CD4-positive, alpha-beta T cell treated with Interleukin-10 for 1 hour (primary cell): ENCODE measurements at regions not wholly inside any gene's neighbourhood (a gene's known extent, or its start where the extent isn't known, plus 50 kb on each side); places are given as distances from the start of the nearest gene placed in this dataset.

ENCODE experiments used
- DNase-seq: peaks from one replicate; pipeline ENCODE4 v3.0.0-alpha.2; 2020

DNA sequence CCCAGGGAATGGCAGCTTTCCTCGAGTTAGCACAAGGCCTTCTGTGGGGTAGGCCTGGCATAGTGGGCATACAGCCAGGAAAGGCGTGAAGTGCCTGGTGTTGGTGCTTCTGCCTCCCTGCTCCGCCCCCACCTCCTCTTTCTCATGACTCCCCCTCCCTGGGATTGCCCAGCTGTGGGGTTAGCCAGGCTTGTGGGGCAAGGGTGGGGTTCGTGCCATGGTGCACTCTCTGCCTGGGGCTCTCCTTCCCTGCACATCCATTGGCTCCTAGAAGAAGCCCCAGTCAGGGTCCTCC is 236.8 kb upstream of the NCAM1 start:
- no peak for DNase-seq

- DNase-seq, result no peak
Measured at GRCh38 chr11:112725636-112726035, 235.6 kb upstream of the NCAM1 start.

- DNase-seq, result no peak
Measured at GRCh38 chr11:112727341-112727841, 233.8 kb upstream of the NCAM1 start.

DNA sequence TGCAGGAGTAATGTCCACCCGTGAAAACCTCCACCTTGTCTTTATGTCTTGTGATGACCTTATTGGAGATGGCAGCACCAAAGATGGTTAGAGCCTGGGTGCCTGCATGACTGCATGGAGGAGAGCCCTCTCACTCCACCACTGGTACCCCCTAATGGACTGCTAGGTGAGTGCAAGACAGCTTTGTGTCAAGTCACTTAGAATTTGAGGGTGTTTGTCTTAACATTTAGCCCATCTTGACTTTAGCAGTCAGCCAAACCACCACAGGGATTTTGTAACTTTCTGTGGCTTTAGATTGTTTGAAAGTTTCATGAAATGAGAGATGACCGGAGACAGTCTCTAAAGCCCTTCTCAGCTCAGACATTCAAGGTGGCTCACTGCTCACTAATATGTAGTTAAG is 232.9 kb upstream of the NCAM1 start:
- DNase-seq, result no peak

DNA sequence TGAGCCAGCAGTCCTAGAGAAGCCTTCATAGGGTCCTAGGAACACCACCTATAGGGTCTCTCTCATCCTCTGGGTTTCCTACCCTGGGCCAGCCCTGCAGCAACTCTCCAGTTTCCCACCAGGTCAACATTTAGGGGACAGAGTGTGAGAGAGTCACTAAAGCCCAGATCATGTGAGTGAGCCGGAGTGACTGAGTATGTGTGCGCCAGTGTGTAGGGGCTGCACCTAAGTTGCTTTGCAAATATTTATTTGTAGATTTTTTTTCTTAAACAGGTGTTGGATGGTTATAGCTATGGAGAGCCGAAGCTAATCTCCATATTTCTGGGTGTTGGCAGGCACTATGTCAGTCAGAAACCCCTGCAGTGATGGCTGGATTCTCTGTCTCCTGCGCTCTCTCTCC is 232.5 kb upstream of the NCAM1 start:
- DNase-seq, result no peak

DNA sequence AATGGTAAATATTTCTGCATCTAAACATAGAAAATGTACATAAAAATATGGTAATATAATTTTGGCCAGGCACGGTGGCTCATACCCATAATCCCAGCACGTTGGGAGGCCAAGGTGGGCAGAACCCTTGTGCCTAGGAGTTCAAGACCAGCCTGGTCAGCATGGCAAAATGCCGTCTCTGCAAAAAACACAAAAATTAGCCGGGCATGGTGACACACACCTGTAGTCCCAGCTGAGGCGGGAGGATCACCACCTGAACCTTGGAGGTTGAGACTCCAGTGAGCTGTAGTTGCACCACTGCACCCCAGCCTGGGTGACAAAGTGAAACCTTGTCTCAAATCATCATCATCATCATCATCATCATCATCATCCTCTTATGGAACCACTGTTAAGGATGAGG is 230.6 kb upstream of the NCAM1 start:
- DNase-seq, result no peak

DNA sequence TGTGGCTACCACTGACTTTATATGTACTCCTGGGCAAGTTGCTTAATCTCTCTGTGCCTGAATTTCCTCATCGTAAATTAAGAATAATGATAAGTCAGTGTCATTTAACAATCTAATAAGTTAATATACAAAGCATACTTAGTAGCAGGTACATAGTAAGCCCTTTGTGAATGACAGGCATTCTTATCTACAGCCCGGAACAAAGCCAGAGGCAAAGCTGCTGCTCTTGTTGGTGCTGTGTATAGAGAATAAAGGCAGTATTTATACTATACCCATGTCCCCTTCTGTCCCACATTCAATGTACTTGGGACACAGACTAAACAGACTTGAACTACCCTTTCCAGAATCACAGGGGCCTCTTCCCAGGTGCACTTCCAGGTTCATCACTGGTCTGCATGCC is 229.7 kb upstream of the NCAM1 start:
- DNase-seq, result no peak

GRCh38 chr11:112732031-112732430 is 229.2 kb upstream of the NCAM1 start:
- DNase-seq, result no peak

GRCh38 chr11:112734207-112734606 is 227.0 kb upstream of the NCAM1 start:
- DNase-seq, result no peak

DNA sequence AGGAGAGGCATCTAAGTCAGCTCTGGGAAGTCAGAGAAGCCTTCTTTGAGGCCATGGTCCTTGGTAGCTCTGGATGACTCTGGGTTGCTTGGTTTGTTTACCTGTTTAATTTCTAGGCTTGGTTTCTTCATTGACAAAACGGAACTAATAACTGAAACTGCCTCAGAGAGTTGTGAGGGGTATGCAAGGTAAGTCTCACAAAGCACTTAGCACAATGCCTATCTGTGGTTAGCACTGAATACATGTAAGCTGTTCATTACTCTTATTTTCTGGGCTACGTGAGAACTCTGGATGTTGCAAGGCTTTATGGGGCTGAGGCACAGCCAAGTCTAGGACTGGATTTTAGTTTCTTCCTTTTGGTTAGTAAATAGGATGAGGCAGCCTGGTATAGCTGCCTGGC is 225.8 kb upstream of the NCAM1 start:
- DNase-seq, result no peak

DNA sequence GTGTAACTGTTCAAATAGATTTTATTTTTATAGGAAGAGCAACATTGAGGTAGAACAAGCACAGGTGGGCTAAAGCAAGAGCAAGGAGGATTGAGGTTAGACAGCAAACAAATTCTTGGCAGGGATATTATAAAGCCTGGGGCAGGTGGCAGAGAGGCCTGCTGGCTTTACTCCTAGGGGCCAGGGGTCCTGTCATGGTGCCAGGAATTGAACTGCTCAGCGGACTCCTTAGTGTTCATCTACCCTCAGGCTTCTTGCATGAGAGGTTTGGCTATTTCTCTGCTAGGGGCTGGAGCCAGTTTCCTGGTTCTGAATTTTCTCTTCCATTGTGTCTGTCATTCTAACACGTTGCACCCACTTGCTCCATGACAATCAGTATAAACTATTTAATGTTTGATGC is 217.2 kb upstream of the NCAM1 start:
- DNase-seq, result no peak

DNA sequence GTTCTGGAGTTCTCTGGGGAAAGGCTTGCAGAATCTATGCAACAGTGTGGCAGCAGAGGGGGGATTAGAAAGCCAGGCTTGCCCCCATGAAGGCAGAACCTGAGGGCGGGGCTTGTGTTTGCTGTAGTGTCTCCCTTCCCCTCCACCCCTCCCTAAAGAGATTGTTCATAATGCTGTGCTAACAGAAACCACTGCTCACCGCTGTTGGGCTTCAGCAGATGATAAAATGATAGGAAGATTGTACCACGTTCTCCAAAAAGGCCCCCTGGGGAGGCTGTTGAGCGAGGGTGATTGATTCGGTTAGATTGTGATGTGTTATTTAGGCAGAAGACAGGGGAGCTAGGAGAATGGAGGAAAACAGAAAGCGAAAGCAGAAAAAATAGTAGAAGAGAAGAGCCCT is 215.2 kb upstream of the NCAM1 start:
- DNase-seq, result no peak

DNA sequence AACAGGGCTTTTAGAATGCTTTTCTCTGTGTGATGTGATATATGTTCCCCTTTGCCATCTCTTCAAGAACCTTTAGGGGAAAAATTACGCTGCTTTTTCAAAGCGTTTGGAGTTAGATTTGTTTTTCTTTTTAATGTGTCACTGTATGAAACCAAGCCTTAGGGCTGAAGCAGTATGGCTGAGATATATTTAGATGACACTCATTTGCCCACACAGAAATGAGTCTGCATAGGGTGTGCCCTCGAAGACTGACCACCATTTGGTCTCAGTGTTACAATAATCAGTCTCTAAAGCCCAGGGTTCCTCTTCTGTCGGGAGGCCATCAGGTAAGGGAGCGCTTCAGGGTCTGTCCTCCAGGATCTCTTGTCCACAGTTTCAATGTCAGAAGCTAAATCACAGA is 213.0 kb upstream of the NCAM1 start:
- DNase-seq, result no peak

DNA sequence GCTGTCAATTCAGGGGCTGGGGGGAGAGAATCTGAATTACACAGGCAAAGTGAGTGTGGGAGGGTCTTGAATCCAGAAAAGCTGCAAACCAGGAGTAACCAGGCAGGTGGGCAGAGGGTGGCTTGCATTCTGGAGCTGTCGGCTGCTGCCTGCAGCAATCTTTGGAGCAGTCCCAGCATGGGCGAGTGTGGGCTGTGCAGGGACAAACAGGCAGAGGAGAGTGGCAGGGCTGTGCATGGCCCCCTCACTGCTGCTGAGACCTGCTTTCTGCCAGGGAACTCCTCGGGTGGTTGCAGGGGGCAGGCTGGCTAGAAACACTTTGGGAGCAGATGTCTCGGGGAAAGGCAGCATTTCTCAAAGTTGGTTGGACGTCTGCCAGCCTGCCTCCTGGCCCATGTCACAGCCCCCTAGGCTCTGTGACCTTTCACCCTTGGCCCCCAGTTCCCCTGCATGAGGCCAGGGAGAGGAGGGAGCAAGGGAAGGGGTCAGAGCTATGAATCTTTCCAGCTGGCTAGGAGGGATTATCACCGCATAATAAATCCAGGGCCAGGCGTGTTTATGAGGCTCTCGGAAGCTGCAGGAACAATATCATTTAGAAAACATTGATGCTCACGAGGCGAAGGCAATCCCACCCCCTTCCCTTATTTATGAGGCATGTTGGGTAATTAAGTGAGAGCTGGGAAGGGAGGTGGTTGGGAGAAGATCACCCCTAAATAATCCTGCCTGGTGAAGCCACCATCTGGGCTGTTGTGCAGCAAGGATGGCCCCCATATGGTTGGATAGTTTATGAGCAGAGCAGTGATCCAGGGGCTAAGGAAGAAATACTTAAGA is 212.3 kb upstream of the NCAM1 start:
- no peak for DNase-seq

DNA sequence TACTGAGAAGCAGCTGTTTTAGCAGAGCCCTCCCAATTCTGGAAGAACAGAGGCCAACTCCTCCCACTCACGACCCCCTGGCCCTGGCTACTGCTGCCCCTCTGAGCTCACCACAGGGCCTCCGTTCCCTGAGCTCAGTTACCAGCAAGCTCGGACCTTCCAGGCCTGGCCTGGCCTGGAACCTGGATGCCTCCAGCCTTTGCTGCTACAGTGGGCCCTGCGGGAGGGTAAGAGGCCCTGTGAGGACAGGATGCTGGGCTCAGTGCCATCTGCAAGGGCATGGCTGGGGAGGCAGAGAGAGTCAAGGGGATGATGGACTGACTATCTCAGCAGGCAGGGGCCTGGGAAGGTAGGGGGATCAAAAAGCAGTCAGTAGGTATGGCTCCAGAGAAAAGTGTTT is 209.9 kb upstream of the NCAM1 start:
- no peak for DNase-seq

GRCh38 chr11:112751772-112752171 is 209.4 kb upstream of the NCAM1 start:
- DNase-seq, result no peak

DNA sequence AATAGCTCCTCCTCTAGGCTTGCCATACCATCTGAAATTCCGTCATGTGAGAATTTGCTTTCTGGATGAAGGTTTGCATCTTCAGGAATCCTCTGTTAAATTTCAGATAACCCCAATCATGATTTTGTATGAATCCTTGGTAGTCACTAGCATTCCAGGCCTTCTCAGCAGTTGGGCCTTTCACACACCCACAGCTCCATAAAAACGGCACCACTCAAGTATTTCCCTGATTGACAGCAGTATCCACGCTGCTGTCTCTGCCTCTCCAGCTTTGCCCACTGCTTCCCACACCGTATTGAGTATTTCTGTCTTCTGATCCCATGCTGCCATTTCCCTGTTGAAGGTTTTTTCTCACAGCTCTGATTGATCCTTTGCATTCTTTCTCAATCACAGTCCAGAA is 208.7 kb upstream of the NCAM1 start:
- DNase-seq, result no peak

DNA sequence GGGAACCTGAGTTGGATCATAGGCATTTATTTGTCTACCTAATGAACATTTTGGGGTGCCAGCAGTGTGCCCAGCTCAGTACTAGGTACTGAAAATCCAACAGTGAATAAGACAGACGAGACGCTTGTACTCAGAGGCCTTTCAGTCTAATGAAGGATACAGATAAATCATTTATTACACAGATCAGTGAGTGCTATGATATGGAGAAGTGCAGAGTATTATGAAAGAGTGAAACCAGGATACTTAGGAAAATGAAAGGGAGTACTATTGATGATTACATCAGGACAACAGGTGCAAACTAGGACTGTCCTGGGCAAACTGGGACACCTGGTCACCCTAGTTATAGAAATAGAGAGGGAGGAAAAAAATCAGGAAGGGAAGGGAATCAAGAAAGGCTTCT is 207.5 kb upstream of the NCAM1 start:
- DNase-seq, result no peak

GRCh38 chr11:112759418-112759817 is 201.8 kb upstream of the NCAM1 start:
- DNase-seq, result no peak

- DNase-seq, result no peak
Measured at GRCh38 chr11:112760396-112761059, 200.7 kb upstream of the NCAM1 start.

DNA sequence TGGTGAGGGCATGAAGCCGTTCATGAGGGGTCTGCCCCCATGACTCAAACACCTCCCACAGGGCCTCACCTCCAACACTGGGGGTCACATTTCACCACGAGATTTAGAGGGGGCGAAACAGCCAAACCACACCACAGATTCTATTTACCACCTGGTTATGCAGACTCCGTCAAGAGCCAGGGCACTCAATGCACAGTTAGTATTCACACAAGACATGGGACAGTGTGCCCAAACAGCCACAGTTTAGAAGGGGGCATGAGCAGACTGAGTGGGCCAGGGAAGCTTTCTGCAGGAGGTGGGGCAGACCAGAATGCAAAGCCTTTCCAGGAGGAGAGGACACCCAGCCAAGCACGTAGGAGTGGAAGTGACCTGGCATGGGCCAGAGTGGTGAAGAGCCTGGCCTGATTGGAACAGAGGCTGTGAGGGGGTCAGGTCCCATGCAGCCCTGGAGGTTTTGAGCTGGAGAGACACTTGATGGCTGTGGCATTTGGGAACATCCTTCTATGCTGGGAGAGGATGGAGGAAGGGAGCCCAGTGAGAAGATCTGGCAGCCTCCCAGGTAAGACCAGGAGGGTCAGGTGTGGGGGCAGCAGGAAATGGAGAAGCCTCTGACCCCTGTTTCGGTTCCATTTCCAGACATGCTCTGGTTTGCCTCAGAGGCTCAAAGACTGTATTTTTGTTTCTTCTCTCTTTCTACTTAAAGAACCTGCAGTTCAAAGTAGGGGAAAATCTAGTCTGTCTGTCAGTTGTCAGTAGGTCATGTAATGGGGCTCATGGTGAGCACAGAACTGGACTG is 199.1 kb upstream of the NCAM1 start:
- DNase-seq, result no peak

DNA sequence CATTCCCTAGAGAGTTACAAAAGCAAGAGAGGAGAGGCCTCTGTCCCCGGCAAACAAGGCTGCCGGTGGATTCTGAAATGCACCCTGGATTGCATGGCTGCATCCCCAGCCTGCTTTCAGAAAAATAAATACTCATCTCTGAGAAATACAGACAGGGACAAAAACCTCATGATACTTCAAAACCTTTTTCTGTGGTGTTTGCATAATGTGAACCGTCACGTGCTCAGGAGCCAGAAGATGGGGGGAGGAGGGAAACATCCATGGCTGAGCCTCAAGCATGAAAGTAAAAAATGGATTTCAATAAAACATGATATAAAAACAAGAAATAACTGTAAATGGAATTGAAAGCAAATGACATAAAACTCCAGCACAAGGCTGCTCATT is 198.5 kb upstream of the NCAM1 start:
- no peak for DNase-seq

- DNase-seq, result no peak
Measured at GRCh38 chr11:112765337-112765736, 195.9 kb upstream of the NCAM1 start.

GRCh38 chr11:112769170-112769569 is 192.1 kb upstream of the NCAM1 start:
- DNase-seq, result no peak
